KBM-7 (cell line): ENCODE measurements at regions not wholly inside any gene's neighbourhood (a gene's known extent, or its start where the extent isn't known, plus 50 kb on each side); places are given as distances from the start of the nearest gene placed in this dataset.

Source experiments
- DNase-seq: peaks from one replicate; pipeline ENCODE4 v3.0.0-alpha.2; 2015
- in situ Hi-C: fragments of 300-500 bp; cut with MboI; formaldehyde crosslinking; loops from 2 replicates; pipeline ENCODE4 v1.14.3; 2020; ENCODE audit warnings: low sequenced_read_pairs, low pct_unique_long_range_greater_than_20kb, mixed read lengths

DNA sequence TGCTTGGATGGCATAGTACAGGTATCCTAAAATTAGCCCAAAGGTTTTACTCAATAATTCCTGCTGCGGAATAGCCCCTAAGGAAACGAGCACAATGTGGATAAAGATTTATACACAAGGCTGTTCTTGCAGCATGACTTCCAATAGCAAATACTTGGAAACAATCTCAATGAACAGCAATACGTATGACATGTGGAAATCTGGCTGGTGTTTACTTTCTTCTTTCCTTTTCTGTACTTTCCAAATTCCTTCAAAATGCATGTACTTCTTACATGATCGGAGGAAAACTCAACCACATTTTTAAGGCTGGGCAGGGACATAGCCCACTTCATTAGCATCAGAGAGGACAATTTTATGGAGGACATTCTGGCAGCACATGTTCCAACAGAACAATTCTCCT lies 86.6 kb downstream of the C16orf95 start:
- no peak for DNase-seq
- in situ Hi-C loops = no loop called here

GRCh38 chr16:87231295-87231694 lies 85.9 kb downstream of the C16orf95 start:
- DNase-seq = no peak
- in situ Hi-C loops = no loop called here

- DNase-seq = no peak
- in situ Hi-C loops = no loop called here
Observed at GRCh38 chr16:87231911-87232310, 85.3 kb downstream of the C16orf95 start.

DNA sequence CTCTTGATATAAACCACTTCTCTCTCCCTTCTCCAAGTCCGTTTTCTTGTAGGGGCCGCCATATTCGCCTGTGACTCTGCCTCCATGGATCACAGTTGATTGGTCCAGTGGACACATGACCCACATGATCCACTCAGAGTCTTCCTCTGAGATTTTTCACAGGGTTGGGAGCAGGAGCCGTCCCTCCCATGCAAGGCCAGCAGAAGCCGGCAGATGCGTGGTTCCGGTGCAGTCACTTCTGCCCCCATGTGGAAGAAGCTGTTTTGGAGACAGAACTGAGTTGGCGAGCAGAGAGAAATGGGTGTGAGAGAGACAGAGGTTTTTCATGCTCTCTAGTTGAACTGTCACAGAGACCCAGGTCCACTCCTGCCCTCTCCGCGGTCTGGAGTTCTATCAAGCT lies 83.3 kb downstream of the C16orf95 start:
- DNase-seq = peak; percentile 37
- in situ Hi-C loops = no loop called here

DNA sequence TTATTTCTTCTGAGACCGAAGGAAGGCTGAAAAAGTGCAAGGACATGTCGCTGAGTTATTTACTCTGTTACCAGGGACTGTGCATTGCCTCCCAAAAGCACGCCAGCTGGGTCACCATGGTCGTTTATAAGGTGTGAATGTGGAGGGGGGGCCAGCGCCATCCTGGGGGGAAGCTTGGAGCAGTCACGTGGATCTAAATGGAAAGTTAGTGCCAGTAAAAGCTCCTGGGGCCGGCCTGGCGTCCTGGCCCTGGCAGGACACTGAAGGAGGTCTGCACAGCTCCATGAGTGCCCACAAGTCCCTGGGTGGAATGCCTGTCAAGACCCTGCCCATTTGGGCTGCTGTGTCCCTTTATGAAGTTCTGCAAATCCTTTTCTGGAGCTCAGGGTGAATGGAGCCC lies 82.6 kb downstream of the C16orf95 start:
- DNase-seq = no peak
- in situ Hi-C loops = no loop called here

DNA sequence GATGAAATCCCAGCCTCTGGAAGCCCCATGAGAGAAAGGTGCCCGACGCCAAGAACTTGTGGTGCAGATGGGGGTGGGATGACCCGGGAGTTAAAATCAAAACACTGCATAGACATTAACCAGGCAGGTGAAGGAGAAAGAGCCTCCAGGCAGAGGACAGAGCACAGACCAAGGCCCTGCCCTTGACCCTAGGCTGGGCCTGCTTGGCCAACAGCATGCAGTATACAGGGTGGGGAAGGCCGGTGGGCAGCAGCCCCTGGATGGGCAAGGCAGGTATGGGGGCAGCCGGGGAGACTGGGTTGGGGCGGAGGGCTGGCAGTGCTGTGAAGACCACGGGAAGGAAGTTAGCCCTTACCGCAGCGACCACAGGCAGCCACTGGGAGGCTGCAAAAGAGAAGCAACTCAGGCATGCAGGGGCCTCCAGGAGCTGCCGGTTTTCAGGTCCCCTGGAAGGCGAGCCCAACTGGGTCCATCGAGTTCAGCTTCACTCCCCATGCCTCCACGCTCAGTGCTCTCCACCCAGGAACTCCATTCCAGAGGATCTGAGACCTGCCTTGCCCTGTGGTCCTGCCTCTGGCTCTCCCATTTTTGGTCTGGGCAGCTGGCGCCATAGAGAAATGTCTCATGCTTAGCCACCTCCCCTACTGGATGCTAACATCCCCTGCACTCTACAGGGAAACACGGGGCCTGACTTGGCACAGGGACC lies 81.2 kb downstream of the C16orf95 start:
- in situ Hi-C loops = no loop called here
- peak; percentile 78 for DNase-seq

DNA sequence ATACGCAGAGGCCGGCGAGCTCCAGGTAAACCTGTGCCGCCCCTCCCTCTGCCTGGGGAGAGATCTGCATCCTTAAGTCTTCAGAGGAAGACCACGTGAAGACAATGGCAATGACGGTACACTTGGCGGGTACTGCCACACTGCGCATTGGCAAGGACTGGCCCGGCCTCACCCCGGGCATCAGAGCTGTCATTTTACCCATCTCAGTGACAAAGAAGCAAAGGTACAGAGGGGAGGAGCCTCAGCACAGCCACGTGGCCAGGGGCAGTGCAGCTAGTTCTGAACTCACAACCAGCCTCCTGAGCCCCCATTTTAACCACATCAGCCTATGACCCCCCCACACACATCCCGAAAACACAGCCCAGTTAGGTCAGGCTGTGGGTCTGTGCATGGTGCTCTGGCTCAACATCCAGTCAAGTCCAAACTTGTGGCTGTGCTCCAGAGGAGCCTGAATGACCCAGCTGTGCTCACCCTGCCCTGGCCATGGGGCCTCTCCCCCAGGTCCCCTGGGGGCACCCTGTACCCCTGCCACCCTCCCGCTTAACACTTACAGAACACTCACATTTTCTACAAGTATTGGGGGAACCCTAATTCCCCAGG lies 80.6 kb downstream of the C16orf95 start:
- no peak for DNase-seq
- in situ Hi-C loops = no loop called here

DNA sequence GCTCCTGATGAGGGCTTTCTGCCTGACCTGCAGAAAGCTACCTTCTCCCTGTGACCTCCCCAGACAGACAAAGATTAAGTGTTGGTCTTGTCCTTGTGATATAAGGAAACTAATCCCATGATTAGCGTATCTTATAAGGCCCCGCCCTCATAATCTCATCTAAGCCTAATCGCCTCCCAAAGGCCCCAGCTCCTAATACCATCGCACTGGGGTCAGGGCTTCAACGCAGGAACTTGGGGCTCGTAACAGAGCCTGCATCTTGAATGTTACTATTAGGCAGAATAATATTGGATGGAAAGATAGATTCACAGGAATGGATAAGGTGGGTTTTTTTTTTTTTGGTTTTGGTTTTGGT lies 78.9 kb downstream of the C16orf95 start:
- in situ Hi-C loops = no loop called here
- no peak for DNase-seq

DNA sequence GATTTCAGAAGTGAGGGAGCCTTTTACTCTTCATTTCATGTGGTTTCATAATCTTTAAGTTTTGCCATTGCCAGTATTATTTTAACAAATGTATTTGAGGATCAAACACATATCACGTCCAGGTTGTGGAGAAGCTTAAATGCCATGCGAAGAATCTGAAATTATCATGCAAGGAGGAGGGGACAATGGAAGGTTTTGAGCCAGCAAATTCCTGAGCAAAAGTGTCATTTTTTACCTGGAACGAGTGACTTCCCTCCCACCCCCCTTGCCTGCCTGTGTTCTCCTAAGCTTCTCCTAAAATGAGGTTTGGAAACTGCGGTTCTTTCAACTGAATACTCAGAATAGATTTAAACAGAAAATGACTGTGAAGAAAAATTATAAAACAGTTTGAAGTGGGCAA lies 77.6 kb downstream of the C16orf95 start:
- DNase-seq = no peak

DNA sequence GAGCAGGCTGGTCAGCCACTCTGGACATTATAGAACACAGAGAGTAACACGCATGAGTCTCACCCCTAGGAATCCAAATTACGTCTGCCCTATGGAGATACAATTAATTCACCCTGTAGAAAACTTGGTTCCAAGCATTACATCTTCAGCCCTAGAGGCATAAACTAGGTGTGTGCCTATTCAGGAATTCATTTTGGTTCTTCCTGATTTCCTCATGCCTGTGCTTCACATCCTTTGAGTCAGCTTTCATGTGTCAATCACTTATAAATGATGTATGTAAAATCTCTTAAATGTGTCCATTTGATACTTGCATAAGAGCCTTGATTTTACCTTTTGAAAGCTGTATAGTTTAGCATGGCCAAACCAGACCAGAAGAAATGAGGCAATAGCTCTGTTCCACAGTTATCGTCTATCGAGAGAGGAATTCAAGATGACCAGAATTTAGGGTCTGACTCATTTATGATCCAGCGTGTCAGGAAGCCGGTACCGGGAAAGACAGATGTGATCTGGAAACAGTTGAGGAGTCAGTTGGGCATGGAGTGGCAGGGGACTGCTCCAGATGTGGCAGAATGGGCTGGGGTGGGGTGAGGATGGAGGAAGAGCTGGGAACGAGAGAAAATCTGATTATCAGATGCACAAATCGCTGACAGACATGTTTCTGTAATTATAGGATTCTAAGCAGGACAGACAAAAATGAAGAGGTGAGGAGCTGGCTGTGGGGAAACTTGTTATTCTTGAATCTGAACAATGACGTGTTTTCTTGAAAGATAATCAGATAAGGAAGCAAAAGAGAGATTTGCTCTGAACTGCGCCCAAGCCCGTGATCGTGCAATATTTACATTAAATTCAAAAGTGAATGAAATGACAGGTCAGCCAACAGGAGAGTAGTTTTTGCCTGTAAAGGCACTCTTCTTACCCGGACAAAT lies 76.7 kb downstream of the C16orf95 start:
- no peak for DNase-seq
- in situ Hi-C loops = no loop called here

More for the DNA sequence above, 77.6 kb downstream of the C16orf95 start:
- in situ Hi-C loops = no loop called here

DNA sequence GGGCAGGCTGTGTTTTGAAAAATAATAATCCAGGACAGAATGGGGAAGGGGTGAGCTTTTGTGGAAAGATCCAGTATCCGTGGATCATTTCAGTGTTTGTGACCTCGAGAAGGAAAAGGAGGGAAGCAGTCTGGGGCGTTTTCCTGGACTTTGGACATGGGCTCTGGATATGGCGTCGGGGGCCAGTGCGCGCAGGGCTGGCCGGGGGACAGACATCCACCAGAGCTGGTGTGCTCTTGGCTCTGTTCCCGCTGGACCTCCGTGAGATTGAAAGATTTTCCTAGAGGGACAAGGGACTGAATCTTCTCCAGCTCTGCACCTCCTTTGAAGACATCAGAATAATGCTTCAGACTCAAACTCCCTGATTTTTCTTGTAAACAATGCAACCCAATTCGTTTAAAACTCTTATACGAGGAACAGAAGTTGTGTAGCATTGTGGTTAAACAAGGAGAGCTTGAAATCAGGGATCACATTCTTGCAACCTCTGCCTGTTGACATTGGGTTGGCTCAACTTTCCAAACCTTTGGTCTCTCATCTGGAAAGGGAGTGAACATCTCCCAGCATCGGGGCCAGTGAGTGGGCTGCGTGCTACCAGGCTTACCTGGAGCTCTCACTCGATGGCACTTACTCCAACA lies 75.9 kb downstream of the C16orf95 start:
- in situ Hi-C loops = no loop called here
- no peak for DNase-seq

DNA sequence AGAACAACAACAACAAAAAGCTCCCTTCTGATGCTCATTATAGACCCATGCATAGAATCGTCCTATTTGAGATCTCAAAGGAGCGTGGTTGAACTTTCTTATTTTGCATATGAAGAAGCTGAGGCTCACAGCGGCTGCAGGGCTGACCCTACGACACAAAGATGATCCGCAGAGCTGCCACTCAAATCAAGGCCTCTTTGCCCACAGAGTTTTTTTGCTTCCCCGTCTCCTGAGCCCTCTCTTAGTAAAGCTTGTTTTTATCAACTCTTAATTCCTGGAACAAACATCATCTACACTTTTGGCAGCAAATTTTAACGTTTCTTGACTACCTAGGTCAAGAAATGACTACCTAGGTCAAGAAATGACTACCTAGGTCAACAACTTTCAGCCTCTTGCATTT lies 73.7 kb downstream of the C16orf95 start:
- DNase-seq = no peak
- in situ Hi-C loops = no loop called here

GRCh38 chr16:87244636-87245197 lies 72.5 kb downstream of the C16orf95 start:
- in situ Hi-C loops = no loop called here
- DNase-seq = no peak

GRCh38 chr16:87245511-87245910 lies 71.7 kb downstream of the C16orf95 start:
- in situ Hi-C loops = no loop called here
- no peak for DNase-seq

- in situ Hi-C loops = no loop called here
- no peak for DNase-seq
Observed at GRCh38 chr16:87246269-87247065, 70.7 kb downstream of the C16orf95 start.

DNA sequence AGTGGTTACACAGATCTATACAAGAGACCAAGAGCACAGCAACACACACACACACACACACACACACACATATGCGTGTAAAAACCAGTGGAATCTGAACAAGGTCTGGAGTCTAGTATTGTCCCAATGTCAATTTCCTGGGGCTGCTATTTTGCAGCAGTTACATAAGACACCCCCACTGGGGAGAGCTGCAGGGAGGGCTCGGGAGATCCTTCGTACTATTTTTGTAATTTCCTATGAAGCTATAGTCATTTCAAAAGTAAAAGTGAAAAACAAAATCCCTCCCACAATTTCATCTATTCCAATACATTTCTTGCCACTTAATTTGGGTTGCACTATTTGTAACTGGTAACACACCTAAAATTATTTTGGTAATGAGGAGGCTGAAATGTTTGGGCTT lies 68.5 kb downstream of the C16orf95 start:
- in situ Hi-C loops = no loop called here
- DNase-seq = no peak

DNA sequence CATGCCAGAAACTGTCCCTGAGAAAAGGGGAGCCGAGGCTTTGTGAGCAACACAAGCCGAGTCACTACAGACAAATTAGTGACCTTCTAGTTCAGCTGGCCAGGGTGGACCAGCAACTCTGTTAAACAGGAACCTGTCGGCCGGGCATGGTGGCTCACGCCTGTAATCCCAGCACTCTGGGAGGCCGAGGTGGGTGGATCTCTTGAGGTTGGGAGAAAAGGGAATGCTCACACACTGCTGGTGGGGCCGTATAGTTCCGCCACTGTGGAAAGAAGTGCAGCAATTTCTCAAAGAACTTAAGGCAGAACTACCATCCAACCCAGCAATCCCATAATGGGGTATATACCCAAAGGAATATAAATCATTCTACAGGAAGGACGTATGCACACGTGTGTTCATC lies 67.8 kb downstream of the C16orf95 start:
- no peak for DNase-seq
- in situ Hi-C loops = no loop called here

- in situ Hi-C loops = no loop called here
- DNase-seq = no peak
Observed at GRCh38 chr16:87250431-87250960, 66.7 kb downstream of the C16orf95 start.
